Nephron progenitor cell (in vitro differentiated cells): ENCODE measurements at regions not wholly inside any gene's neighbourhood (a gene's known extent, or its start where the extent isn't known, plus 50 kb on each side); places are given as distances from the start of the nearest gene placed in this dataset.

Experiments used
- DNase-seq: peaks from one replicate; pipeline ENCODE4 v3.0.0; 2021
- H3K27ac Mint-ChIP-seq: 2 replicates; pipeline ENCODE4 v1.8.0; 2021; ENCODE audit warnings: mild to moderate bottlenecking, moderate library complexity, mixed read lengths
- H3K27me3 Mint-ChIP-seq: 2 replicates; pipeline ENCODE4 v1.8.0; 2021; ENCODE audit warnings: mild to moderate bottlenecking, low read depth, mixed read lengths; ENCODE audit not compliant: poor library complexity
- H3K36me3 Mint-ChIP-seq: 2 replicates; pipeline ENCODE4 v1.8.0; 2021; ENCODE audit warnings: low read depth, mixed read lengths
- H3K4me1 Mint-ChIP-seq: 2 replicates; pipeline ENCODE4 v1.8.0; 2021; ENCODE audit warnings: mixed read lengths
- H3K4me3 Mint-ChIP-seq: 2 replicates; pipeline ENCODE4 v1.8.0; 2021; ENCODE audit warnings: mild to moderate bottlenecking, moderate library complexity, mixed read lengths
- H3K9me3 Mint-ChIP-seq: 2 replicates; pipeline ENCODE4 v1.8.0; 2021; ENCODE audit warnings: mild to moderate bottlenecking, moderate library complexity, mixed read lengths
- TF ChIP-seq, protein P1 (sequence below): fragments of 200-600 bp; sonication (generic); IDR thresholded peaks from 2 replicates; pipeline ENCODE4 v1.5.0; 2021; ENCODE audit warnings: antibody characterized with exemption

- Mint-ChIP-seq H3K36me3 (no peaks in the 10 kb centered on the region), H3K27me3 (peaks cover 97% of the 10 kb centered on the region), H3K4me3 (no peak overlapping the region), H3K27ac (no peak overlapping the region), H3K4me1 (no peaks in the 10 kb centered on the region), H3K9me3 (peaks cover 5% of the 10 kb centered on the region)
- DNase-seq: peak; percentile 86
- TF ChIP-seq, protein P1, sequence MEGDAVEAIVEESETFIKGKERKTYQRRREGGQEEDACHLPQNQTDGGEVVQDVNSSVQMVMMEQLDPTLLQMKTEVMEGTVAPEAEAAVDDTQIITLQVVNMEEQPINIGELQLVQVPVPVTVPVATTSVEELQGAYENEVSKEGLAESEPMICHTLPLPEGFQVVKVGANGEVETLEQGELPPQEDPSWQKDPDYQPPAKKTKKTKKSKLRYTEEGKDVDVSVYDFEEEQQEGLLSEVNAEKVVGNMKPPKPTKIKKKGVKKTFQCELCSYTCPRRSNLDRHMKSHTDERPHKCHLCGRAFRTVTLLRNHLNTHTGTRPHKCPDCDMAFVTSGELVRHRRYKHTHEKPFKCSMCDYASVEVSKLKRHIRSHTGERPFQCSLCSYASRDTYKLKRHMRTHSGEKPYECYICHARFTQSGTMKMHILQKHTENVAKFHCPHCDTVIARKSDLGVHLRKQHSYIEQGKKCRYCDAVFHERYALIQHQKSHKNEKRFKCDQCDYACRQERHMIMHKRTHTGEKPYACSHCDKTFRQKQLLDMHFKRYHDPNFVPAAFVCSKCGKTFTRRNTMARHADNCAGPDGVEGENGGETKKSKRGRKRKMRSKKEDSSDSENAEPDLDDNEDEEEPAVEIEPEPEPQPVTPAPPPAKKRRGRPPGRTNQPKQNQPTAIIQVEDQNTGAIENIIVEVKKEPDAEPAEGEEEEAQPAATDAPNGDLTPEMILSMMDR: peak; percentile 98
Measured at GRCh38 chr4:8688041-8688907, 95.7 kb downstream of the CPZ start.

DNA sequence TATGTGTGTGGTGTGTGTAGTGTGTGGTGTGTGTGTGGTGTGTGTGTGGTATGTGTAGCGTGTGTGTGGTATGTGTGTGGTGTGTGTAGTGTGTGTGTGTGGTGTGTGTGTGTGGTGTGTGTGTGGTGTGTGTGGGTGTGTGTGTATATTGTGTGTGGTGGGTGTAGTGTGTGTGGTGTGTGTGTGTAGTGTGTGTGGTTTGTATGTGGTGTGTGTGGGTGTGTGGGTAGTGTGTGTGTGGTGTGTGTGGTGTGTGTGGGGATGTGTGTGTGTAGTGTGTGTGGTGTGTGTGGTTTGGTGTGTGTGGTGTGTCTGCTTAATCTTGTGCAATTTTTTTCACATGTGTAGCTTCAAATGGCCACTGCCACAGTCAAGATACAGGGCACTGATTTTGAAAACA, 94.5 kb downstream of the CPZ start:
- no peak for DNase-seq
- no peak overlapping the region for H3K27ac Mint-ChIP-seq
- TF ChIP-seq, protein P1: no peak
- H3K9me3 Mint-ChIP-seq: no peaks in the 10 kb centered on the region
- peaks cover 95% of the 10 kb centered on the region for H3K27me3 Mint-ChIP-seq
- H3K4me3 Mint-ChIP-seq: no peak overlapping the region
- H3K36me3 Mint-ChIP-seq: no peaks in the 10 kb centered on the region
- H3K4me1 Mint-ChIP-seq: no peaks in the 10 kb centered on the region

GRCh38 chr4:8685831-8686230, 93.3 kb downstream of the CPZ start:
- DNase-seq: no peak
- Mint-ChIP-seq H3K36me3 (no peaks in the 10 kb centered on the region), H3K9me3 (no peaks in the 10 kb centered on the region), H3K27ac (no peak overlapping the region), H3K27me3 (peaks cover 95% of the 10 kb centered on the region), H3K4me1 (no peaks in the 10 kb centered on the region), H3K4me3 (no peak overlapping the region)
- TF ChIP-seq, protein P1: no peak

GRCh38 chr4:8683462-8683861, 90.9 kb downstream of the CPZ start:
- Mint-ChIP-seq H3K4me3 (no peak overlapping the region), H3K9me3 (no peaks in the 10 kb centered on the region), H3K27me3 (peaks cover 95% of the 10 kb centered on the region), H3K4me1 (no peaks in the 10 kb centered on the region), H3K27ac (no peak overlapping the region), H3K36me3 (no peaks in the 10 kb centered on the region)
- TF ChIP-seq, protein P1: no peak
- no peak for DNase-seq

DNA sequence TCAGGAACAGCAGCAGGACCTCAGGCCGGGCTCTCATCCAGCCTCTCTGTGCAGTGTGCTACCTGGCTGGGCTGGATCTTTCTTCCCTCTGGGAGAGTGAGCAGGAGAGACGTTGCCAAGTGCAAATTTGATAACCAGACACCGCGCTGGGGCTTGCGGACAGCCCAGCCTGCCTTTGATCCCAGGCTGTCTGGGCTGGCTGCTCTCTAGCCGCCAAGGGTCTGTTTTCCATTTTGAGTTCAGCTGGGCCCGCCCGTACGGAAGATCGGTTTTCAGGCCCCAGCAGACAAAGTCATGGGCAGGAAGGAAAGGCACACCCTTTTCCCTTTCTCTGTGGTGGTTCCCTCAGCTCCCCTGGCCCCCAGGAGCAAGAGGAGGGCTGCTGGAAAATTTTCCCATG, 90.2 kb downstream of the CPZ start:
- no peak for DNase-seq
- no peak overlapping the region for H3K27ac Mint-ChIP-seq
- no peaks in the 10 kb centered on the region for H3K9me3 Mint-ChIP-seq
- H3K4me1 Mint-ChIP-seq: no peaks in the 10 kb centered on the region
- H3K4me3 Mint-ChIP-seq: no peak overlapping the region
- TF ChIP-seq, protein P1: no peak
- no peaks in the 10 kb centered on the region for H3K36me3 Mint-ChIP-seq
- peaks cover 93% of the 10 kb centered on the region for H3K27me3 Mint-ChIP-seq

DNA sequence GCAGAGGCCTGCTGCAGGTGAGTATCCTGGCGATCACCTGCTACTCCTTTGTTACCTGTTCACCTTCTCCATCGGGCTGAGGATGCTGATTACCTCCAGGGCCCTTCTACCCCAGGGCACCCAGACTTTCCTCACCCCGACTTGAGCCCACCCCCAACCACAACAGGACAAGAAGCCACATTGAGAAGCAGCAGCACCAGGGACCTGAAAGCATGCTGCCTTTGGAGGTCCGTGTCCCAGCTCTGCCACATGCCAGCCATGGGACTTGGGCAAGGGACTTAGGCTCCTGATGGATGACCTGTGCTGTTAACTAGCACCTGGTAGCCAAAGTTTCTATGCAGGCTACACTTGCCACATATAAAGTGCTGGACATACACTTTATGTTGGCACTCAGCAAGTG, 89.7 kb downstream of the CPZ start:
- Mint-ChIP-seq H3K27me3 (peaks cover 93% of the 10 kb centered on the region), H3K4me1 (no peaks in the 10 kb centered on the region), H3K4me3 (no peak overlapping the region), H3K9me3 (no peaks in the 10 kb centered on the region), H3K36me3 (no peaks in the 10 kb centered on the region), H3K27ac (no peak overlapping the region)
- TF ChIP-seq, protein P1: no peak
- DNase-seq: no peak
